ENCODE measurements at regions not wholly inside any gene's neighbourhood (a gene's known extent, or its start where the extent isn't known, plus 50 kb on each side); places are given as distances from the start of the nearest gene placed in this dataset.

GRCh38 chr6:135784507-135784906 is 67.0 kb upstream of the PDE7B start:
- Histone ChIP-seq H3K27ac (replicated peaks) (no peak overlapping the region), H3K4me3 (replicated peaks; ENCODE audit: insufficient read depth, low read length) (no peak overlapping the region), H3K27me3 (ENCODE audit: insufficient read depth, poor library complexity, severe bottlenecking) (no peaks in the 10 kb centered on the region)
- no peak for TF ChIP-seq CTCF (IDR thresholded peaks at IDR 0.05; ENCODE audit: insufficient read depth, low read length)
- no peak for DNase-seq (ENCODE audit: low read depth in 1 of 2, low spot score in 1 of 2)

- DNase-seq (ENCODE audit: low read depth in 1 of 2, low spot score in 1 of 2) = no peak
- Histone ChIP-seq H3K4me3 (replicated peaks; ENCODE audit: insufficient read depth, low read length) (no peak overlapping the region), H3K27me3 (ENCODE audit: insufficient read depth, poor library complexity, severe bottlenecking) (no peaks in the 10 kb centered on the region), H3K27ac (replicated peaks) (no peak overlapping the region)
- TF ChIP-seq SPI1 (IDR thresholded peaks at IDR 0.05; ENCODE audit: borderline replicate concordance, low read depth) = no peak
- no peak for TF ChIP-seq REST (IDR thresholded peaks at IDR 0.05; ENCODE audit: insufficient replicate concordance, low read depth)
- TF ChIP-seq POLR2AphosphoS5 (IDR thresholded peaks at IDR 0.05; ENCODE audit: low read depth) = no peak
- TF ChIP-seq CTCF (IDR thresholded peaks at IDR 0.05; ENCODE audit: insufficient read depth, low read length) = no peak
- TF ChIP-seq GABPA (IDR thresholded peaks at IDR 0.05; ENCODE audit: low read depth) = no peak
These were observed 62.0 kb upstream of the PDE7B start for GRCh38 chr6:135789375-135790050.

GRCh38 chr6:135791441-135791840 is 60.1 kb upstream of the PDE7B start:
- no peak for DNase-seq (ENCODE audit: low read depth in 1 of 2, low spot score in 1 of 2)
- no peak for TF ChIP-seq POLR2AphosphoS5 (IDR thresholded peaks at IDR 0.05; ENCODE audit: low read depth)
- TF ChIP-seq SPI1 (IDR thresholded peaks at IDR 0.05; ENCODE audit: borderline replicate concordance, low read depth) = no peak
- no peak for TF ChIP-seq CTCF (IDR thresholded peaks at IDR 0.05; ENCODE audit: insufficient read depth, low read length)
- TF ChIP-seq GABPA (IDR thresholded peaks at IDR 0.05; ENCODE audit: low read depth) = no peak
- no peak for TF ChIP-seq REST (IDR thresholded peaks at IDR 0.05; ENCODE audit: insufficient replicate concordance, low read depth)
- H3K4me3 ChIP-seq (replicated peaks; ENCODE audit: insufficient read depth, low read length) = no peak overlapping the region
- H3K27me3 ChIP-seq (ENCODE audit: insufficient read depth, poor library complexity, severe bottlenecking) = no peaks in the 10 kb centered on the region
- H3K27ac ChIP-seq (replicated peaks) = no peak overlapping the region
